Heart left ventricle (tissue), 13 donors: ENCODE measurements at regions not wholly inside any gene's neighbourhood (a gene's known extent, or its start where the extent isn't known, plus 50 kb on each side); places are given as distances from the start of the nearest gene placed in this dataset.

ENCODE experiments used
- POLR2A ChIP-seq, 2 donors: fragments of 450-650 bp; IDR thresholded peaks; one replicate each; pipeline ENCODE4 v1.6.1; 2017; ENCODE audit warnings: antibody characterized with exemption in 2 of 2, mild to moderate bottlenecking in 2 of 2, moderate library complexity in 2 of 2
- TF ChIP-seq, protein P1 (sequence below), 12 donors: fragments of 200-600 bp; sonication (generic) in 4 of 12; IDR thresholded peaks; one replicate each; pipeline versions ENCODE4 v1.5.0 to v1.8.0; 2018 to 2022; ENCODE audit warnings: antibody characterized with exemption in 12 of 12, mild to moderate bottlenecking in 5 of 12
- donor health status: ischemic (EF 13 %, LVEDD 7.1; RV severe dilation, severe dysfunction).
- donor health status: DM: no; HTN: yes; CAD: no.
- donor health status: DM: no; HTN: no; CAD: no.
- donor health status: ischemic (EF 25% LVEDD 6.9; RV normal size, moderate dysfunction).
- donor health status: ischemic (EF 25% LVEDD 5.7; RV mildly dilated, moderate dysfunction).
- donor health status: ischemic (EF 35%, LVEDD 5.7; RV mildly dilated, moderate dysfunction).
- donor health status: nonischemic (EF 11% LVEDD 7.7; RV severe dilation, severe dysfunction).
- donor health status: DM: yes; HTN: yes; CAD: no.
- donor health status: PGD.
- donor health status: ischemic (EF 29% LVEDD 5.4; RV normal size, mild dysfunction).
- donor health status: nonischemic (EF 23%, LVEDD 6.1; RV moderate dilation, normal function).

DNA sequence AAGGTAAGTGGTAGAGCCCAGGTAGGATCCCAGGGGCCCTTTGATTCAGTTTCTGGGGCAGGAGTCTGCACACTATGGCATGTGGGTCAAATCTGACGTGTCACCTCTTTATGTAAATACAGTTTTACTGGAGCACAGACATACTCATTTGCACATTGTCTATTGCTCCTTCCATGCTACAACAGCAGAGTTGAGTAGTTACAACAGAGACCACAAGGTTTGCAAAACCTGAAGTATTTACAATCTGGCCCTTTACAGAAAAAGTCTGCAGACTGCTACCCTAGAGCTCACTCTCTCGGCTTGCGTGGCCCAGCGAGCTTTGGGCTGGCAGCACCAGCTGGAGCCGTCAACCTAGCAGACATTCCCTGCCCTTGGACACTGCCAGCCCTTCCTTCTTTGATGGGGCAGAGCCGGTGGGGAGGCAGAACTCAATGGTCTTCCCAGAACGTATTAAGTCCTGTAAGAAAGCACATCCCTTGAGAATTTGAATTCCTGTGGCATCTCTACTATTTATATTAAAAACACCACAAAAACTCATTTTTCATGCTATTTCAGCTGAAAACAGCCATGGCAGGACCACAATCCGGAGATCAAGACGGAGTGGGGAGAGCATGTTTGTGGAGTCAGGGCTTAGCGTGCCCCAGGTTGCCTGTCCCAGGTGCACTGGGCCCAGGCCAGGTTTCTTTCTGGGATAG is 133.1 kb upstream of the NUDT7 start:
- no peak for TF ChIP-seq POLR2A (IDR thresholded peaks at IDR 0.05)
- TF ChIP-seq, protein P1, sequence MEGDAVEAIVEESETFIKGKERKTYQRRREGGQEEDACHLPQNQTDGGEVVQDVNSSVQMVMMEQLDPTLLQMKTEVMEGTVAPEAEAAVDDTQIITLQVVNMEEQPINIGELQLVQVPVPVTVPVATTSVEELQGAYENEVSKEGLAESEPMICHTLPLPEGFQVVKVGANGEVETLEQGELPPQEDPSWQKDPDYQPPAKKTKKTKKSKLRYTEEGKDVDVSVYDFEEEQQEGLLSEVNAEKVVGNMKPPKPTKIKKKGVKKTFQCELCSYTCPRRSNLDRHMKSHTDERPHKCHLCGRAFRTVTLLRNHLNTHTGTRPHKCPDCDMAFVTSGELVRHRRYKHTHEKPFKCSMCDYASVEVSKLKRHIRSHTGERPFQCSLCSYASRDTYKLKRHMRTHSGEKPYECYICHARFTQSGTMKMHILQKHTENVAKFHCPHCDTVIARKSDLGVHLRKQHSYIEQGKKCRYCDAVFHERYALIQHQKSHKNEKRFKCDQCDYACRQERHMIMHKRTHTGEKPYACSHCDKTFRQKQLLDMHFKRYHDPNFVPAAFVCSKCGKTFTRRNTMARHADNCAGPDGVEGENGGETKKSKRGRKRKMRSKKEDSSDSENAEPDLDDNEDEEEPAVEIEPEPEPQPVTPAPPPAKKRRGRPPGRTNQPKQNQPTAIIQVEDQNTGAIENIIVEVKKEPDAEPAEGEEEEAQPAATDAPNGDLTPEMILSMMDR (IDR thresholded peaks at IDR 0.05): no peak
